Mesendoderm (in vitro differentiated cells): ENCODE measurements at regions not wholly inside any gene's neighbourhood (a gene's known extent, or its start where the extent isn't known, plus 50 kb on each side); places are given as distances from the start of the nearest gene placed in this dataset.

Experiments used
- DNase-seq: peaks from one replicate; pipeline ENCODE4 v3.0.0; 2013
- H2AK5ac ChIP-seq: 2 replicates; pipeline ENCODE4 v1.6.1; 2013; ENCODE audit warnings: low read length, inconsistent platforms
- H2BK120ac ChIP-seq: 2 replicates; pipeline ENCODE4 v1.6.1; 2013; ENCODE audit warnings: low read depth, mild to moderate bottlenecking, low read length, moderate library complexity, mixed read lengths
- H2BK15ac ChIP-seq: replicated peaks from 2 replicates; pipeline ENCODE4 v1.6.1; 2013; ENCODE audit warnings: low read depth, mild to moderate bottlenecking, moderate library complexity
- H2BK5ac ChIP-seq: 2 replicates; pipeline ENCODE4 v1.6.1; 2013; ENCODE audit warnings: low read length, inconsistent platforms
- H3K18ac ChIP-seq: 2 replicates; pipeline ENCODE4 v1.6.1; 2013; ENCODE audit warnings: mild to moderate bottlenecking, low read length, mixed read lengths
- H3K23ac ChIP-seq: one replicate; pipeline ENCODE4 v1.6.1; 2013; ENCODE audit warnings: low read length
- H3K27ac ChIP-seq: 2 replicates; pipeline ENCODE4 v1.5.1; 2013; ENCODE audit warnings: low read depth, mild to moderate bottlenecking, inconsistent platforms, low read length, moderate library complexity
- H3K27me3 ChIP-seq: 2 replicates; pipeline ENCODE4 v1.6.1; 2013; ENCODE audit warnings: low read length, control low read depth, mild to moderate bottlenecking, inconsistent platforms; ENCODE audit not compliant: insufficient read depth, poor library complexity
- H3K36me3 ChIP-seq: 2 replicates; pipeline ENCODE4 v1.6.1; 2013; ENCODE audit warnings: low read length, inconsistent platforms; ENCODE audit not compliant: control insufficient read depth, insufficient read depth
- H3K4ac ChIP-seq: one replicate; pipeline ENCODE4 v1.6.1; 2013; ENCODE audit warnings: low read depth, mild to moderate bottlenecking, low read length, moderate library complexity
- H3K4me1 ChIP-seq: 2 replicates; pipeline ENCODE4 v1.6.1; 2013; ENCODE audit warnings: low read depth, low read length, inconsistent platforms; ENCODE audit not compliant: control insufficient read depth
- H3K4me2 ChIP-seq: 2 replicates; pipeline ENCODE4 v1.6.1; 2013; ENCODE audit warnings: low read length
- H3K4me3 ChIP-seq: 2 replicates; pipeline ENCODE4 v1.5.1; 2013; ENCODE audit warnings: mild to moderate bottlenecking, low read length
- H3K56ac ChIP-seq: one replicate; pipeline ENCODE4 v1.6.1; 2013; ENCODE audit warnings: low read length
- H3K79me1 ChIP-seq: 2 replicates; pipeline ENCODE4 v1.6.1; 2013; ENCODE audit warnings: low read length, inconsistent platforms
- H3K79me2 ChIP-seq: 2 replicates; pipeline ENCODE4 v1.6.1; 2013; ENCODE audit warnings: mild to moderate bottlenecking, low read length; ENCODE audit not compliant: control insufficient read depth, insufficient read depth
- H3K9ac ChIP-seq: 2 replicates; pipeline ENCODE4 v1.6.1; 2013; ENCODE audit warnings: low read length, inconsistent platforms
- H4K5ac ChIP-seq: one replicate; pipeline ENCODE4 v1.6.1; 2013; ENCODE audit warnings: low read length
- H4K8ac ChIP-seq: one replicate; pipeline ENCODE4 v1.6.1; 2013; ENCODE audit warnings: low read depth, mild to moderate bottlenecking, control low read depth, low read length, moderate library complexity
- WGBS: extraction: QIAGEN DNeasy Blood & Tissue Kit; methylation state at CpG from one replicate; pipeline ENCODE4 v1.1.7; 2013; ENCODE audit warnings: low lambda C conversion rate, missing lambda C conversion rate; ENCODE audit not compliant: insufficient coverage; ENCODE audit errors: extremely low coverage; 5-methylcytosine and 5-hydroxymethylcytosine counted together

- H3K4me1 ChIP-seq, result no peaks in the 10 kb centered on the region
- H2AK5ac ChIP-seq, result no peak overlapping the region
- H3K18ac ChIP-seq, result no peak overlapping the region
- no peak overlapping the region for H3K4ac ChIP-seq
- H3K23ac ChIP-seq, result no peak overlapping the region
- H2BK120ac ChIP-seq, result no peak overlapping the region
- H3K27me3 ChIP-seq, result no peaks in the 10 kb centered on the region
- no peak overlapping the region for H2BK15ac ChIP-seq
- H3K36me3 ChIP-seq, result no peaks in the 10 kb centered on the region
- DNase-seq, result no peak
- no peak overlapping the region for H2BK5ac ChIP-seq
- no peak overlapping the region for H4K5ac ChIP-seq
- H4K8ac ChIP-seq, result no peak overlapping the region
- H3K9ac ChIP-seq, result no peak overlapping the region
- no peaks in the 10 kb centered on the region for H3K79me1 ChIP-seq
- H3K4me3 ChIP-seq, result no peak overlapping the region
- H3K79me2 ChIP-seq, result no peaks in the 10 kb centered on the region
- H3K4me2 ChIP-seq, result no peak overlapping the region
- H3K56ac ChIP-seq, result no peak overlapping the region
- no peak overlapping the region for H3K27ac ChIP-seq
These were observed 322.3 kb downstream of the FSIP2 start for GRCh38 chr2:186060744-186061440.

DNA sequence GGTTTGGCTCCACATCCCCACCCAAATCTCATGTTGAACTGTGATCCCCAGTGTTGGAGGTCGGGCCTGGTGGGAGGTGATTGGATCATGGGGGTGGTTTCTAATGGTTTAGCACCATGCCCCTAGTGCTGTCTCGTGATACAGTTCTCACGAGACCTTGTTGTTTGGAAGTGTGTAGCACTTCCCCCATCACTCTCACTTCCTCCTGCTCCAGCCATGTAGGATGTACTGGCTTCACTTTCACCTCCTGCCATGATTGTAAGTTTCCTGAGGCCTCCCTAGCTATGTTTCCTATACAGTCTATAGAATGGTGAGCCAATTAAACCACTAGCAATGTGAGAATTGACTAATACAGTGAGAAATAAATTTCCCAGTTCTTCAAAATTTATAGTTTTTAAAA, 325.9 kb downstream of the FSIP2 start:
- no peak overlapping the region for H3K4me3 ChIP-seq
- H3K4me2 ChIP-seq, result no peak overlapping the region
- H2BK120ac ChIP-seq, result no peak overlapping the region
- no peak overlapping the region for H3K4ac ChIP-seq
- H2AK5ac ChIP-seq, result no peak overlapping the region
- H3K27ac ChIP-seq, result no peak overlapping the region
- H3K36me3 ChIP-seq, result no peaks in the 10 kb centered on the region
- no peak overlapping the region for H2BK15ac ChIP-seq
- H3K27me3 ChIP-seq, result no peaks in the 10 kb centered on the region
- H3K18ac ChIP-seq, result no peak overlapping the region
- no peak overlapping the region for H2BK5ac ChIP-seq
- H3K79me1 ChIP-seq, result no peaks in the 10 kb centered on the region
- no CpG with 5 or more reads among the region's 3 CpGs for WGBS
- no peak overlapping the region for H4K5ac ChIP-seq
- H3K9ac ChIP-seq, result no peak overlapping the region
- no peak overlapping the region for H3K56ac ChIP-seq
- no peaks in the 10 kb centered on the region for H3K4me1 ChIP-seq
- H3K79me2 ChIP-seq, result no peaks in the 10 kb centered on the region
- H4K8ac ChIP-seq, result no peak overlapping the region
- DNase-seq, result no peak
- H3K23ac ChIP-seq, result no peak overlapping the region

GRCh38 chr2:186065491-186065890, 326.9 kb downstream of the FSIP2 start:
- no peak for DNase-seq
- Histone ChIP-seq H3K27me3 (no peaks in the 10 kb centered on the region), H2BK15ac (no peak overlapping the region), H2AK5ac (no peak overlapping the region), H3K4me2 (no peak overlapping the region), H3K36me3 (no peaks in the 10 kb centered on the region), H3K79me1 (no peaks in the 10 kb centered on the region), H3K56ac (no peak overlapping the region), H4K8ac (no peak overlapping the region), H3K4ac (no peak overlapping the region), H3K23ac (no peak overlapping the region), H2BK5ac (no peak overlapping the region), H3K18ac (no peak overlapping the region), H4K5ac (no peak overlapping the region), H3K4me1 (no peaks in the 10 kb centered on the region), H3K4me3 (no peak overlapping the region), H3K79me2 (no peaks in the 10 kb centered on the region), H3K9ac (no peak overlapping the region), H2BK120ac (no peak overlapping the region), H3K27ac (no peak overlapping the region)

GRCh38 chr2:186068139-186068801, 329.7 kb downstream of the FSIP2 start:
- H4K8ac ChIP-seq, result no peak overlapping the region

DNA sequence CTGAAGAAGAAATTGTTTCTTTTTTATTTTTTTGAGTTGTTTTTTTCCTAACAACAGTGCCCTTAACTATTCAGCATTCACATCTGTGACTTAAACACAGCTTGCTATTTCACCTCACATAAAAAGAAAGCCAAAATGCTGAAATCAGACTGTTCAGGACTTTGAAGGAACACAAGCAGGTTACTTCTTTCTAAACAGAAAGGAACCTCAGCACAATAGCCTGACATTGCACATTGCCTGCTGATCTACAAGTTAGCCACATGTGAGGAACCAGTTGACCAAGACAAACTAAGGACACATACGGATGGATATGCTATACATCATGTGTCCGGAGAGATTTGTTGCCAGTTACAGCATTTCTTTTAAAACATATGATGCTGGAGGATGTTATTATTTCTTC, 331.1 kb downstream of the FSIP2 start:
- Histone ChIP-seq H3K27ac (no peak overlapping the region), H3K4me3 (no peak overlapping the region), H2BK5ac (no peak overlapping the region), H3K27me3 (no peaks in the 10 kb centered on the region), H2AK5ac (no peak overlapping the region), H3K4ac (no peak overlapping the region), H3K23ac (no peak overlapping the region), H3K4me1 (no peaks in the 10 kb centered on the region), H3K4me2 (no peak overlapping the region), H2BK15ac (no peak overlapping the region), H3K36me3 (no peaks in the 10 kb centered on the region), H3K56ac (no peak overlapping the region), H3K79me1 (no peaks in the 10 kb centered on the region), H4K8ac (no peak overlapping the region), H4K5ac (no peak overlapping the region), H3K9ac (no peak overlapping the region), H2BK120ac (no peak overlapping the region), H3K79me2 (no peaks in the 10 kb centered on the region), H3K18ac (no peak overlapping the region)
- no CpG with 5 or more reads among the region's 2 CpGs for WGBS
- DNase-seq, result no peak

More at GRCh38 chr2:186068139-186068801, 329.7 kb downstream of the FSIP2 start:
- H3K27me3 ChIP-seq, result no peaks in the 10 kb centered on the region
- H2AK5ac ChIP-seq, result no peak overlapping the region
- H3K4me3 ChIP-seq, result no peak overlapping the region
- H3K4ac ChIP-seq, result no peak overlapping the region
- no peak overlapping the region for H3K56ac ChIP-seq
- WGBS, result no CpG with 5 or more reads among the region's 3 CpGs
- H2BK15ac ChIP-seq, result no peak overlapping the region
- no peaks in the 10 kb centered on the region for H3K36me3 ChIP-seq
- no peaks in the 10 kb centered on the region for H3K79me1 ChIP-seq
- H3K23ac ChIP-seq, result no peak overlapping the region
- no peak overlapping the region for H4K5ac ChIP-seq
- H3K18ac ChIP-seq, result no peak overlapping the region
- H3K79me2 ChIP-seq, result no peaks in the 10 kb centered on the region
- H3K4me1 ChIP-seq, result no peaks in the 10 kb centered on the region
- peak; percentile 3 for DNase-seq
- H3K9ac ChIP-seq, result no peak overlapping the region
- no peak overlapping the region for H2BK120ac ChIP-seq
- no peak overlapping the region for H3K27ac ChIP-seq
- H3K4me2 ChIP-seq, result no peak overlapping the region
- H2BK5ac ChIP-seq, result no peak overlapping the region

GRCh38 chr2:186085226-186085625, 346.6 kb downstream of the FSIP2 start:
- Histone ChIP-seq H3K4me3 (no peak overlapping the region), H3K23ac (no peak overlapping the region), H3K79me2 (no peaks in the 10 kb centered on the region), H2AK5ac (no peak overlapping the region), H3K4ac (no peak overlapping the region), H3K79me1 (no peaks in the 10 kb centered on the region), H3K56ac (no peak overlapping the region), H4K8ac (no peak overlapping the region), H4K5ac (no peak overlapping the region), H3K4me2 (no peak overlapping the region), H2BK5ac (no peak overlapping the region), H2BK120ac (no peak overlapping the region), H3K27me3 (no peaks in the 10 kb centered on the region), H3K9ac (no peak overlapping the region), H2BK15ac (no peak overlapping the region), H3K27ac (no peak overlapping the region), H3K4me1 (no peaks in the 10 kb centered on the region), H3K18ac (no peak overlapping the region), H3K36me3 (no peaks in the 10 kb centered on the region)
- DNase-seq, result no peak
- WGBS, result no CpG with 5 or more reads among the region's 1 CpG
